Endothelial cell of umbilical vein (primary cell): ENCODE measurements at regions not wholly inside any gene's neighbourhood (a gene's known extent, or its start where the extent isn't known, plus 50 kb on each side); places are given as distances from the start of the nearest gene placed in this dataset.

Experiments used
- BruUV-seq: library from RNA; stranded (reverse); fragments of 400-500 nt; replicated peaks from 2 replicates; lab custom pipeline; 2021; lab: Mats Ljungman, UMichigan
- CTCF ChIA-PET: fragments of 300-600, 350-600 bp; sonication (Branson Sonifier 250); formaldehyde crosslinking; loops from one replicate; lab custom pipeline; 2021; ENCODE audit warnings: antibody characterized with exemption, inconsistent platforms; lab: Charles Lee
- POLR2A ChIA-PET: fragments of 300-600, 350-600 bp; sonication (Branson Sonifier 250); formaldehyde crosslinking; loops from one replicate; lab custom pipeline; 2021; ENCODE audit warnings: antibody characterized with exemption, inconsistent platforms; lab: Charles Lee
- DNase-seq: peaks from one replicate; pipeline ENCODE4 v3.0.0-alpha.2; 2011; ENCODE audit warnings: low read depth, low spot score
- FAIRE-seq: peaks from 2 replicates; lab custom pipeline; 2011; peaks lifted over from hg19 to GRCh38; lab: Jason Lieb, UNC
- H2AFZ ChIP-seq: 2 replicates; pipeline ENCODE4 v1.6.0; 2012; ENCODE audit warnings: low read depth, low read length, control low read depth, inconsistent platforms
- H3K27ac ChIP-seq: 2 replicates; pipeline ENCODE4 v1.5.1; 2011; ENCODE audit warnings: low read depth, mild to moderate bottlenecking, control low read depth, low read length, moderate library complexity; ENCODE audit not compliant: insufficient read depth
- H3K27me3 ChIP-seq, 2 experiments: 2 replicates each; pipeline versions ENCODE4 v1.6.0 to v1.6.1; 2011; ENCODE audit warnings: low read length in 2 of 2, mixed read lengths in 1 of 2; ENCODE audit not compliant: control insufficient read depth in 2 of 2, insufficient read depth in 2 of 2
- H3K36me3 ChIP-seq, 2 experiments: 2 replicates in 1 of 2; 3 replicates in 1 of 2; pipeline ENCODE4 v1.5.1; 2011; ENCODE audit warnings: low read length in 2 of 2, mild to moderate bottlenecking in 1 of 2, moderate library complexity in 1 of 2; ENCODE audit not compliant: control insufficient read depth in 2 of 2, insufficient read depth in 2 of 2; ENCODE audit errors: extremely low read depth in 1 of 2
- H3K4me1 ChIP-seq: 3 replicates; pipeline ENCODE4 v1.5.1; 2011; ENCODE audit warnings: mild to moderate bottlenecking, low read length; ENCODE audit not compliant: control insufficient read depth, insufficient read depth; ENCODE audit errors: extremely low read depth
- H3K4me2 ChIP-seq: 2 replicates; pipeline ENCODE4 v1.6.1; 2011; ENCODE audit warnings: low read length, control low read depth, mixed read lengths; ENCODE audit not compliant: insufficient read depth
- H3K4me3 ChIP-seq, 3 experiments: fragments of 200-600 bp in 1 of 3; sonication (generic), shearing (Covaris generic) in 1 of 3; replicated peaks in 1 of 3; 2 replicates each; pipeline ENCODE4 v1.5.1; 2011 to 2016; ENCODE audit warnings: control low read depth in 3 of 3, low read length in 3 of 3, mild to moderate bottlenecking in 2 of 3, inconsistent platforms in 1 of 3, low read depth in 1 of 3, moderate library complexity in 1 of 3; ENCODE audit not compliant: insufficient read depth in 1 of 3
- H3K79me2 ChIP-seq: 2 replicates; pipeline ENCODE4 v1.6.0; 2012; ENCODE audit warnings: low read length, inconsistent platforms; ENCODE audit not compliant: control insufficient read depth, insufficient read depth
- H3K9ac ChIP-seq: replicated peaks from 2 replicates; pipeline ENCODE3; 2011; ENCODE audit warnings: low read length, control low read depth; ENCODE audit not compliant: insufficient read depth; ENCODE audit errors: extremely low read depth
- H3K9me1 ChIP-seq: replicated peaks from 3 replicates; pipeline ENCODE4 v1.6.0; 2011; ENCODE audit warnings: mild to moderate bottlenecking, low read length; ENCODE audit not compliant: control insufficient read depth, insufficient read depth; ENCODE audit errors: extremely low read depth
- H3K9me3 ChIP-seq: replicated peaks from 2 replicates; pipeline ENCODE4 v1.5.1; 2012; ENCODE audit warnings: low read length, inconsistent platforms; ENCODE audit not compliant: control insufficient read depth, insufficient read depth
- H4K20me1 ChIP-seq: replicated peaks from 2 replicates; pipeline ENCODE3; 2011; ENCODE audit warnings: mild to moderate bottlenecking, low read length; ENCODE audit not compliant: control insufficient read depth, insufficient read depth; ENCODE audit errors: extremely low read depth
- EZH2 ChIP-seq: IDR thresholded peaks from 2 replicates; pipeline ENCODE4 v1.6.1; 2012; ENCODE audit warnings: borderline replicate concordance, low read depth, mild to moderate bottlenecking, moderate library complexity, low read length, inconsistent platforms; ENCODE audit not compliant: severe bottlenecking
- FOS ChIP-seq: IDR thresholded peaks from 2 replicates; pipeline ENCODE4 v1.6.1; 2011; ENCODE audit warnings: mild to moderate bottlenecking, low read length, moderate library complexity, borderline replicate concordance; ENCODE audit not compliant: insufficient read depth
- GATA2 ChIP-seq: IDR thresholded peaks from 2 replicates; pipeline ENCODE4 v1.7.0; 2011; ENCODE audit warnings: low read depth, mild to moderate bottlenecking, moderate library complexity, mixed read lengths, low read length; ENCODE audit not compliant: insufficient read length, insufficient read depth
- JUN ChIP-seq: IDR thresholded peaks from 2 replicates; pipeline ENCODE4 v1.6.1; 2011; ENCODE audit warnings: borderline replicate concordance, low read depth; ENCODE audit not compliant: insufficient read length, insufficient read depth
- MYC ChIP-seq: IDR thresholded peaks from one replicate; pipeline ENCODE4 v1.6.1; 2011; ENCODE audit warnings: mild to moderate bottlenecking, low read depth, low read length
- POLR2A ChIP-seq: IDR thresholded peaks from 2 replicates; pipeline ENCODE4 v1.6.1; 2012; ENCODE audit warnings: low read depth, mild to moderate bottlenecking, control low read depth, low read length
- POLR2AphosphoS5 ChIP-seq: IDR thresholded peaks from 2 replicates; pipeline ENCODE4 v1.6.1; 2012; ENCODE audit warnings: low read depth, mild to moderate bottlenecking, control low read depth, low read length, moderate library complexity; ENCODE audit not compliant: insufficient read depth
- dilution Hi-C: fragments of 300-500 bp; cut with MboI; formaldehyde crosslinking; loops from one replicate; pipeline ENCODE4 v1.15.0; 2019; ENCODE audit warnings: low sequenced_read_pairs; ENCODE audit not compliant: extremely low pct_ligation_motif_present
- intact Hi-C: fragments of 100-400 bp; cut with micrococcal nuclease; formaldehyde crosslinking; loops from one replicate; pipeline ENCODE4 v1.10.0; 2022
- TF ChIP-seq, protein P1 (sequence below): IDR thresholded peaks from 2 replicates; pipeline ENCODE4 v1.6.1; 2011; ENCODE audit not compliant: insufficient read depth, insufficient read length
- TF ChIP-seq, protein P2 (sequence below), 2 donors: IDR thresholded peaks; 1 replicate in 1 of 2; 2 replicates in 1 of 2; pipeline ENCODE4 v1.5.1; 2011; ENCODE audit warnings: low read length in 2 of 2, mild to moderate bottlenecking in 2 of 2, moderate library complexity in 2 of 2, control low read depth in 1 of 2, inconsistent platforms in 1 of 2, low read depth in 1 of 2; ENCODE audit not compliant: insufficient read depth in 1 of 2; ENCODE audit errors: extremely low read depth in 1 of 2

DNA sequence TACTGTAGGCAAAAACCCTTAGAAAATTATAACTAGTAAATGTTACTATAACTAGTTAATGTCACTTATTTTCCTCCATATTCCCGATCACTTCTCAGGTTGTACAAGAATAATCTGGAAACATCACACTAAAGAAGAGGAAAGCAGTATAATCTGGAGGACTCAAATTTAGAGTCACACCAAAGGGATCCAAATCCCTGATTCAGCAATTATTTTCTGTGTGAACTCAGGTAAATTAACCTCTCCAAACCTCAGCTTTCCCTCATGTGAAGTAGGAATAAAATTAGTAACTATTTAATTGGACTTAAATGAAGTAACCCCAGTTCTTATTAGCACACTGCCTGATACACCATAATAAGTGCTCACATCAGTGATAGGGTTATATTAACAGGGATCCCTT is 170.1 kb upstream of the NECTIN3 start:
- no peaks in the 10 kb centered on the region for H3K36me3 ChIP-seq
- dilution Hi-C loops = no loop called here

More for the DNA sequence above, 170.1 kb upstream of the NECTIN3 start:
- Histone ChIP-seq H3K9me1 (no peaks in the 10 kb centered on the region), H3K27me3 (no peaks in the 10 kb centered on the region), H3K4me2 (no peak overlapping the region), H3K79me2 (no peaks in the 10 kb centered on the region), H3K4me3 (no peak overlapping the region), H3K4me1 (no peaks in the 10 kb centered on the region), H3K9me3 (no peaks in the 10 kb centered on the region), H3K9ac (no peak overlapping the region), H3K27ac (no peak overlapping the region), H4K20me1 (no peaks in the 10 kb centered on the region), H2AFZ (no peak overlapping the region)
- no peak for FAIRE-seq
- BruUV-seq = no TSS peak
- intact Hi-C loops = no loop called here
- TF ChIP-seq MYC = no peak
- no peak for TF ChIP-seq FOS
- TF ChIP-seq EZH2 = no peak
- TF ChIP-seq JUN = no peak
- TF ChIP-seq, protein P1, sequence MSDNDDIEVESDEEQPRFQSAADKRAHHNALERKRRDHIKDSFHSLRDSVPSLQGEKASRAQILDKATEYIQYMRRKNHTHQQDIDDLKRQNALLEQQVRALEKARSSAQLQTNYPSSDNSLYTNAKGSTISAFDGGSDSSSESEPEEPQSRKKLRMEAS = no peak
- TF ChIP-seq POLR2A = no peak
- TF ChIP-seq, protein P2, sequence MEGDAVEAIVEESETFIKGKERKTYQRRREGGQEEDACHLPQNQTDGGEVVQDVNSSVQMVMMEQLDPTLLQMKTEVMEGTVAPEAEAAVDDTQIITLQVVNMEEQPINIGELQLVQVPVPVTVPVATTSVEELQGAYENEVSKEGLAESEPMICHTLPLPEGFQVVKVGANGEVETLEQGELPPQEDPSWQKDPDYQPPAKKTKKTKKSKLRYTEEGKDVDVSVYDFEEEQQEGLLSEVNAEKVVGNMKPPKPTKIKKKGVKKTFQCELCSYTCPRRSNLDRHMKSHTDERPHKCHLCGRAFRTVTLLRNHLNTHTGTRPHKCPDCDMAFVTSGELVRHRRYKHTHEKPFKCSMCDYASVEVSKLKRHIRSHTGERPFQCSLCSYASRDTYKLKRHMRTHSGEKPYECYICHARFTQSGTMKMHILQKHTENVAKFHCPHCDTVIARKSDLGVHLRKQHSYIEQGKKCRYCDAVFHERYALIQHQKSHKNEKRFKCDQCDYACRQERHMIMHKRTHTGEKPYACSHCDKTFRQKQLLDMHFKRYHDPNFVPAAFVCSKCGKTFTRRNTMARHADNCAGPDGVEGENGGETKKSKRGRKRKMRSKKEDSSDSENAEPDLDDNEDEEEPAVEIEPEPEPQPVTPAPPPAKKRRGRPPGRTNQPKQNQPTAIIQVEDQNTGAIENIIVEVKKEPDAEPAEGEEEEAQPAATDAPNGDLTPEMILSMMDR (IDR thresholded peaks at IDR 0.05; ENCODE audit: extremely low read depth in 1 of 2, insufficient read depth in 1 of 2, low read depth in 1 of 2, low read length in 2 of 2) = no peak
- no peak for TF ChIP-seq POLR2AphosphoS5
- no peak for TF ChIP-seq GATA2
- no peak for DNase-seq
- POLR2A ChIA-PET = no interaction called here
- CTCF ChIA-PET = no interaction called here
